HG02938 (cell line): ENCODE measurements at regions not wholly inside any gene's neighbourhood (a gene's known extent, or its start where the extent isn't known, plus 50 kb on each side); places are given as distances from the start of the nearest gene placed in this dataset.
"Not testable (repeated sequence)": the region's sequence is repeated elsewhere in the genome, so short reads cannot be mapped to it uniquely, and the experiment has no call there.

Source experiments
- ATAC-seq: cut with Tn5 transposase; IDR thresholded peaks from one replicate; pipeline ENCODE4 v1.9.1; 2021; ENCODE audit warnings: mild to moderate bottlenecking, moderate library complexity; ENCODE audit not compliant: unreplicated experiment

- ATAC-seq = no peak
Observed at GRCh38 chr6:133046576-133046975, 194.6 kb upstream of the EYA4 start.

GRCh38 chr6:133047065-133047665 is 194.0 kb upstream of the EYA4 start:
- ATAC-seq = no peak

GRCh38 chr6:133047706-133048105 is 193.5 kb upstream of the EYA4 start:
- ATAC-seq = no peak

GRCh38 chr6:133051240-133051639 is 189.9 kb upstream of the EYA4 start:
- no peak for ATAC-seq

- no peak for ATAC-seq
Observed at GRCh38 chr6:133052465-133052864, 188.7 kb upstream of the EYA4 start.

GRCh38 chr6:133055441-133055966 is 185.7 kb upstream of the EYA4 start:
- no peak for ATAC-seq

- ATAC-seq = no peak
Observed at GRCh38 chr6:133057352-133057751, 183.8 kb upstream of the EYA4 start.

GRCh38 chr6:133062077-133062476 is 179.1 kb upstream of the EYA4 start:
- ATAC-seq = no peak

- no peak for ATAC-seq
Observed at GRCh38 chr6:133062696-133063306, 178.4 kb upstream of the EYA4 start.

- no peak for ATAC-seq
Observed at GRCh38 chr6:133067960-133068359, 173.2 kb upstream of the EYA4 start.

- ATAC-seq = no peak
Observed at GRCh38 chr6:133070410-133071043, 170.6 kb upstream of the EYA4 start.

- ATAC-seq = no peak
Observed at GRCh38 chr6:133079901-133080300, 161.3 kb upstream of the EYA4 start.

GRCh38 chr6:133083248-133083967 is 157.7 kb upstream of the EYA4 start:
- ATAC-seq = no peak

GRCh38 chr6:133085471-133085870 is 155.7 kb upstream of the EYA4 start:
- no peak for ATAC-seq

- no peak for ATAC-seq
Observed at GRCh38 chr6:133085896-133086295, 155.3 kb upstream of the EYA4 start.

GRCh38 chr6:133088931-133089695 is 152.0 kb upstream of the EYA4 start:
- no peak for ATAC-seq

GRCh38 chr6:133092199-133092598 is 149.0 kb upstream of the EYA4 start:
- no peak for ATAC-seq

GRCh38 chr6:133092771-133093170 is 148.4 kb upstream of the EYA4 start:
- ATAC-seq = no peak

- ATAC-seq = not testable (repeated sequence)
Observed at GRCh38 chr6:133093211-133093610, 147.9 kb upstream of the EYA4 start.

GRCh38 chr6:133093956-133094355 is 147.2 kb upstream of the EYA4 start:
- no peak for ATAC-seq

GRCh38 chr6:133097208-133097607 is 143.9 kb upstream of the EYA4 start:
- no peak for ATAC-seq
